OCI-LY7 (cell line): ENCODE measurements at regions not wholly inside any gene's neighbourhood (a gene's known extent, or its start where the extent isn't known, plus 50 kb on each side); places are given as distances from the start of the nearest gene placed in this dataset.

Source experiments
- BruUV-seq: library from RNA; stranded (reverse); fragments of 400-500 nt; replicated peaks from 2 replicates; lab custom pipeline; 2021; lab: Mats Ljungman, UMichigan
- CTCF ChIA-PET: fragments of 300-600 bp; sonication (Branson Sonifier 250); formaldehyde crosslinking; loops from one replicate; lab custom pipeline; 2022; ENCODE audit warnings: antibody characterized with exemption; ENCODE audit not compliant: unreplicated experiment; lab: Charles Lee
- POLR2A ChIA-PET: fragments of 300-600 bp; sonication (Branson Sonifier 250); formaldehyde crosslinking; loops from one replicate; lab custom pipeline; 2022; ENCODE audit warnings: antibody characterized with exemption; lab: Charles Lee
- DNase-seq: peaks from one replicate; pipeline ENCODE4 v3.0.0-alpha.2; 2015; ENCODE audit warnings: low spot score
- H2AFZ ChIP-seq: fragments of 200-600 bp; sonication (generic), shearing (Covaris generic); 2 replicates; pipeline ENCODE4 v1.6.1; 2014; ENCODE audit warnings: mild to moderate bottlenecking, antibody characterized with exemption, low read length, moderate library complexity
- H3K27ac ChIP-seq: fragments of 200-600 bp; sonication (generic); 2 replicates; pipeline ENCODE4 v1.5.1; 2014; ENCODE audit warnings: mixed run types, low read depth, mild to moderate bottlenecking, moderate library complexity, low read length, inconsistent platforms; ENCODE audit not compliant: poor library complexity, severe bottlenecking
- H3K36me3 ChIP-seq: fragments of 200-600 bp; sonication (generic); 2 replicates; pipeline ENCODE4 v1.6.1; 2014; ENCODE audit warnings: mild to moderate bottlenecking, antibody characterized with exemption, low read length, moderate library complexity, mixed read lengths; ENCODE audit not compliant: insufficient read depth
- H3K4me1 ChIP-seq: fragments of 200-600 bp; sonication (generic); 2 replicates; pipeline ENCODE4 v1.5.1; 2014; ENCODE audit warnings: mild to moderate bottlenecking, low read length; ENCODE audit not compliant: insufficient read depth, poor library complexity, severe bottlenecking
- H3K4me2 ChIP-seq: fragments of 200-600 bp; sonication (generic); 2 replicates; pipeline ENCODE4 v1.6.1; 2014; ENCODE audit warnings: mild to moderate bottlenecking, low read length
- H3K4me3 ChIP-seq: fragments of 200-600 bp; sonication (generic); 2 replicates; pipeline ENCODE4 v1.5.1; 2014; ENCODE audit warnings: mild to moderate bottlenecking, low read depth, low read length; ENCODE audit not compliant: poor library complexity, severe bottlenecking
- H3K79me2 ChIP-seq: fragments of 200-600 bp; sonication (generic); 2 replicates; pipeline ENCODE4 v1.6.1; 2016; ENCODE audit warnings: low read depth, mild to moderate bottlenecking, low read length, moderate library complexity, mixed read lengths; ENCODE audit not compliant: insufficient read depth
- H3K9me2 ChIP-seq: fragments of 200-600 bp; sonication (generic); 2 replicates; pipeline ENCODE4 v1.6.1; 2016; ENCODE audit warnings: mild to moderate bottlenecking, low read length, mixed read lengths; ENCODE audit not compliant: insufficient read depth
- H3K9me3 ChIP-seq: fragments of 200-600 bp; sonication (generic); 2 replicates; pipeline ENCODE4 v1.6.1; 2014; ENCODE audit warnings: mild to moderate bottlenecking, mixed run types, low read length, mixed read lengths
- H4K20me1 ChIP-seq: fragments of 200-600 bp; sonication (generic); 2 replicates; pipeline ENCODE4 v1.6.1; 2014; ENCODE audit warnings: mild to moderate bottlenecking, antibody characterized with exemption, low read length, moderate library complexity, mixed read lengths; ENCODE audit not compliant: insufficient read depth
- CTCF ChIP-seq: fragments of 200-600 bp; sonication (generic); conservative IDR thresholded peaks from 2 replicates; pipeline ENCODE4 v1.5.1; 2014; ENCODE audit warnings: mild to moderate bottlenecking, antibody characterized with exemption, low read length, moderate library complexity, mixed read lengths
- EZH2phosphoT487 ChIP-seq: fragments of 200-600 bp; sonication (generic); IDR thresholded peaks from 2 replicates; pipeline ENCODE4 v1.6.1; 2018; ENCODE audit warnings: low read depth, borderline replicate concordance, mild to moderate bottlenecking, mixed run types, antibody characterized with exemption, low read length, moderate library complexity, mixed read lengths
- intact Hi-C: fragments of 100-400 bp; cut with micrococcal nuclease; formaldehyde crosslinking; loops from one replicate; pipeline ENCODE4 v1.10.0; 2022; ENCODE audit not compliant: unreplicated experiment

DNA sequence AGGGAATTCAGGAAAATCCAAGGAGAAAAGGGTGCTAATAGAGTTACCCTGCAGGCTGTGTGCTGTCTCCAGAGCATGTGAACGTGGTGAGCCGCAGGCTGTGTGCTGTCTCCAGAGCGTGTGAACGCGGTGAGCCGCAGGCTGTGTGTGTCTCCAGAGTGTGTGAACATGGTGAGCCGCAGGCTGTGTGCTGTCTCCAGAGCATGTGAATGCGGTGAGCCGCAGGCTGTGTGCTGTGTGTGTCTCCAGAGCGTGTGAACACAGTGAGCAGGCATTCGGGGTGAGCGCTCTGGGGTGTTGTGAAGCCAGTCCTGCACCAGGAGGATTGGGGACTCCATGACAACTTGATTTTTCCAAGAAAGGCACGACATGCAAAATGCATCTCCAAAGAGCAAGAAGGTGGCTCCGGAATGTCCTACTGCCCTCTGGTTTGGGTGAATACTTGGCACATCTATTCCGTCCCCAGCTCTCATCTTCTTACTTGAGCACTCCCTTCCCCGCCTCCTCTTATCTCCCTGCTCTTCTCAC lies 407.9 kb upstream of the SHH start:
- no TSS peak for BruUV-seq
- no peaks in the 10 kb centered on the region for H4K20me1 ChIP-seq
- no peaks in the 10 kb centered on the region for H3K9me3 ChIP-seq
- no peak overlapping the region for H3K4me2 ChIP-seq
- H3K27ac ChIP-seq, result no peak overlapping the region
- no peak for TF ChIP-seq CTCF
- TF ChIP-seq EZH2phosphoT487, result no peak
- H3K79me2 ChIP-seq, result no peaks in the 10 kb centered on the region
- H2AFZ ChIP-seq, result no peak overlapping the region
- H3K36me3 ChIP-seq, result no peaks in the 10 kb centered on the region
- intact Hi-C loops, result no loop called here
- DNase-seq, result no peak
- ChIA-PET CTCF (no interaction called here), POLR2A (no interaction called here)
- H3K4me3 ChIP-seq, result no peak overlapping the region
- no peaks in the 10 kb centered on the region for H3K4me1 ChIP-seq
- H3K9me2 ChIP-seq, result no peaks in the 10 kb centered on the region

- TF ChIP-seq CTCF, result no peak
- TF ChIP-seq EZH2phosphoT487, result no peak
- ChIA-PET CTCF (no interaction called here), POLR2A (no interaction called here)
- Histone ChIP-seq H3K4me2 (no peak overlapping the region), H3K9me2 (no peaks in the 10 kb centered on the region), H3K4me3 (no peak overlapping the region), H4K20me1 (no peaks in the 10 kb centered on the region), H3K9me3 (no peaks in the 10 kb centered on the region), H3K79me2 (no peaks in the 10 kb centered on the region), H3K27ac (no peak overlapping the region), H3K4me1 (no peaks in the 10 kb centered on the region), H3K36me3 (no peaks in the 10 kb centered on the region), H2AFZ (no peak overlapping the region)
- intact Hi-C loops, result no loop called here
- no TSS peak for BruUV-seq
- no peak for DNase-seq
Observed at GRCh38 chr7:156219307-156220077, 407.2 kb upstream of the SHH start.

GRCh38 chr7:156218544-156219306 lies 406.5 kb upstream of the SHH start:
- Histone ChIP-seq H3K4me1 (no peaks in the 10 kb centered on the region), H3K4me2 (no peak overlapping the region), H3K9me3 (no peaks in the 10 kb centered on the region), H4K20me1 (no peaks in the 10 kb centered on the region), H2AFZ (no peak overlapping the region), H3K79me2 (no peaks in the 10 kb centered on the region), H3K4me3 (no peak overlapping the region), H3K9me2 (no peaks in the 10 kb centered on the region), H3K36me3 (no peaks in the 10 kb centered on the region), H3K27ac (no peak overlapping the region)
- intact Hi-C loops, result no loop called here
- DNase-seq, result no peak
- ChIA-PET CTCF (no interaction called here), POLR2A (no interaction called here)
- TF ChIP-seq CTCF (no peak), EZH2phosphoT487 (no peak)
- BruUV-seq, result no TSS peak
